A549 (cell line): ENCODE measurements at regions not wholly inside any gene's neighbourhood (a gene's known extent, or its start where the extent isn't known, plus 50 kb on each side); places are given as distances from the start of the nearest gene placed in this dataset.

Source experiments
- ATAC-seq, 2 experiments: fragments of 200-7000 bp in 1 of 2; fragments of >200 bp in 1 of 2; cut with Nextera tagmentation in 1 of 2; cut with Tn5 transposase in 1 of 2; 3 replicates each; pipeline versions ENCODE4 v1.8.0 to v1.9.1; 2018 to 2020; ENCODE audit warnings: mild to moderate bottlenecking in 1 of 2, moderate library complexity in 1 of 2
- CTCF ChIA-PET: fragments of 300-600 bp; sonication (Branson Sonifier 250); formaldehyde crosslinking; extraction: SDS; loops from one replicate; lab custom pipeline; 2021; ENCODE audit warnings: antibody characterized with exemption, inconsistent platforms; lab: Yijun Ruan, JAX
- POLR2A ChIA-PET: fragments of 350-600 bp; formaldehyde crosslinking; extraction: SDS; loops from one replicate; lab custom pipeline; 2021; ENCODE audit warnings: antibody characterized with exemption, inconsistent platforms; lab: Yijun Ruan, JAX
- DNase-seq, 2 experiments: peaks; one replicate each; pipeline versions ENCODE4 v3.0.0 to v3.0.0-alpha.2; 2011 to 2016; ENCODE audit warnings: low read depth in 1 of 2, low spot score in 1 of 2
- FAIRE-seq: peaks from 2 replicates; lab custom pipeline; 2011; peaks lifted over from hg19 to GRCh38; lab: Jason Lieb, UNC
- H3K27ac ChIP-seq, 2 experiments: fragments of >200 bp; sonication (Bioruptor Twin); formaldehyde crosslinking; 3 replicates each; pipeline ENCODE4 v1.5.1; 2016 to 2017
- H3K4me1 ChIP-seq: fragments of >200 bp; sonication (Bioruptor Twin); formaldehyde crosslinking; 3 replicates; pipeline ENCODE4 v1.6.1; 2016
- H3K4me2 ChIP-seq: fragments of >200 bp; sonication (Bioruptor Twin); formaldehyde crosslinking; 3 replicates; pipeline ENCODE4 v1.6.1; 2016
- H3K4me3 ChIP-seq: fragments of >200 bp; sonication (Bioruptor Twin); formaldehyde crosslinking; 3 replicates; pipeline ENCODE4 v1.5.1; 2016
- H3K9me3 ChIP-seq: fragments of >200 bp; sonication (Bioruptor Twin); formaldehyde crosslinking; 3 replicates; pipeline ENCODE4 v1.6.1; 2016
- CBX2 ChIP-seq: fragments of 200-600 bp; sonication (generic); IDR thresholded peaks from 2 replicates; pipeline ENCODE4 v1.6.1; 2016; ENCODE audit warnings: low read depth, mild to moderate bottlenecking, borderline replicate concordance
- CBX8 ChIP-seq: fragments of 200-600 bp; sonication (generic); IDR thresholded peaks from 2 replicates; pipeline ENCODE4 v1.6.1; 2016
- CHD2 ChIP-seq: fragments of 150-350 bp; IDR thresholded peaks from 2 replicates; pipeline ENCODE4 v1.6.1; 2014; ENCODE audit warnings: low read length; ENCODE audit not compliant: partially characterized antibody
- CHD4 ChIP-seq: fragments of 200-600 bp; sonication (generic); IDR thresholded peaks from 2 replicates; pipeline ENCODE4 v1.6.1; 2016; ENCODE audit warnings: antibody characterized with exemption, mild to moderate bottlenecking, borderline replicate concordance
- ESRRA ChIP-seq: fragments of 150-350 bp; IDR thresholded peaks from 2 replicates; pipeline ENCODE4 v1.6.1; 2014; ENCODE audit warnings: mild to moderate bottlenecking, low read length, borderline replicate concordance
- FOXS1 ChIP-seq: fragments of 250-450 bp; sonication (Bioruptor Pico); IDR thresholded peaks from 2 replicates; pipeline ENCODE4 v1.5.0; 2020; ENCODE audit warnings: mild to moderate bottlenecking, moderate library complexity
- GATA3 ChIP-seq: IDR thresholded peaks from 2 replicates; pipeline ENCODE4 v1.6.1; 2012; ENCODE audit warnings: borderline replicate concordance
- JUNB ChIP-seq: fragments of >200 bp; sonication (Bioruptor Twin); formaldehyde crosslinking; IDR thresholded peaks from 2 replicates; pipeline ENCODE4 v1.6.1; 2016
- KDM5A ChIP-seq: fragments of 200-600 bp; sonication (generic); IDR thresholded peaks from 2 replicates; pipeline ENCODE4 v1.6.1; 2016; ENCODE audit warnings: antibody characterized with exemption, mild to moderate bottlenecking
- NFE2L2 ChIP-seq: fragments of 150-350 bp; conservative IDR thresholded peaks from 2 replicates; pipeline ENCODE4 v1.6.1; 2014; ENCODE audit warnings: low read length
- PHF8 ChIP-seq: fragments of 200-600 bp; sonication (generic); IDR thresholded peaks from 2 replicates; pipeline ENCODE4 v1.6.1; 2016; ENCODE audit warnings: low read depth, mild to moderate bottlenecking, antibody characterized with exemption, moderate library complexity, borderline replicate concordance
- POLR2A ChIP-seq: IDR thresholded peaks from 2 replicates; pipeline ENCODE4 v1.6.1; 2012; ENCODE audit warnings: mild to moderate bottlenecking, low read length
- POLR2AphosphoS2 ChIP-seq: conservative IDR thresholded peaks from 2 replicates; pipeline ENCODE4 v1.6.1; 2012; ENCODE audit warnings: low read length, improper control_type of control experiment, inconsistent platforms
- RAD21 ChIP-seq, 2 experiments: fragments of >200 bp in 1 of 2; sonication (Bioruptor Twin) in 1 of 2; formaldehyde crosslinking in 1 of 2; IDR thresholded peaks in 1 of 2; conservative IDR thresholded peaks in 1 of 2; 2 replicates in 1 of 2; 3 replicates in 1 of 2; pipeline ENCODE4 v1.6.1; 2012 to 2018; ENCODE audit warnings: inconsistent platforms in 1 of 2
- RARB ChIP-seq: fragments of 250-450 bp; sonication (Bioruptor Pico); IDR thresholded peaks from 2 replicates; pipeline ENCODE4 v1.8.0; 2021; ENCODE audit warnings: mild to moderate bottlenecking, moderate library complexity
- ZFP36 ChIP-seq: fragments of 450-650 bp; IDR thresholded peaks from 2 replicates; pipeline ENCODE4 v1.6.1; 2014; ENCODE audit warnings: borderline replicate concordance; ENCODE audit not compliant: partially characterized antibody
- ZNF302 ChIP-seq: fragments of 250-450 bp; sonication (Bioruptor Pico); IDR thresholded peaks from 2 replicates; pipeline ENCODE4 v1.9.0; 2021; ENCODE audit warnings: inconsistent platforms, mild to moderate bottlenecking, moderate library complexity
- ZSCAN20 ChIP-seq: fragments of 250-450 bp; sonication (Bioruptor Pico); IDR thresholded peaks from 2 replicates; pipeline ENCODE4 v1.8.0; 2022; ENCODE audit warnings: mild to moderate bottlenecking, moderate library complexity
- WGBS: methylation state at CpG from one replicate; pipeline ENCODE4 v1.1.6; 2017; ENCODE audit errors: missing lambda C conversion rate; 5-methylcytosine and 5-hydroxymethylcytosine counted together
- TF ChIP-seq, protein P1 (sequence below): fragments of 150-350 bp; IDR thresholded peaks from 2 replicates; pipeline ENCODE4 v1.6.1; 2014; ENCODE audit warnings: low read depth, mild to moderate bottlenecking, low read length
- TF ChIP-seq, protein P2 (sequence below): fragments of 200-600 bp; sonication (generic); IDR thresholded peaks from 2 replicates; pipeline ENCODE4 v1.6.1; 2016; ENCODE audit warnings: antibody characterized with exemption, mild to moderate bottlenecking, moderate library complexity
- TF ChIP-seq, protein P3 (sequence below): fragments of 450-650 bp; IDR thresholded peaks from 2 replicates; pipeline ENCODE4 v1.6.1; 2014; ENCODE audit warnings: antibody characterized with exemption
- TF ChIP-seq, protein P4 (sequence below): fragments of 250-450 bp; sonication (Bioruptor Pico); IDR thresholded peaks from 2 replicates; pipeline ENCODE4 v1.5.0; 2021; ENCODE audit warnings: mild to moderate bottlenecking, moderate library complexity, borderline replicate concordance
- TF ChIP-seq, protein P5 (sequence below): fragments of >200 bp; sonication (Bioruptor Twin); formaldehyde crosslinking; IDR thresholded peaks from 2 replicates; pipeline ENCODE4 v1.6.1; 2016

DNA sequence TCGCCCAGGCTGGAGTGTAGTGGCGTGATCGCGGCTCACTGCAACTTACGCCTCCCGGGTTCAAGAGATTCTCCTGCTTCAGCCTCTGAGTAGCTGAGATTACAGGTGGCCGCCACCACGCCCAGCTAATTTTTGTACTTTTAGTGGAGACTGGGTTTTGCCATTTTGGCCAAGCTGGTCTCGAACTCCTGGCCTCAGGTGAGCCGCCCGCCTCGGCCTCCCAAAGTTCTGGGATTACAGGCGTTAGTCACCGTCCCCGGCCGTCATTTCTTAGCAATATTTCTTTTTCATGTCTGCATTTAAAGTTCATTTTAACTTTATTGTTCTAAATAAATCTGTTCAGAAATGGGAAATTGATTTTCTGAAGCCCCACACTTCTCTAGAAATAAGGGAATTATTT lies 597.3 kb upstream of the DDX18 start:
- DNase-seq (no peak), FAIRE-seq (no peak), ATAC-seq (no peak)
- WGBS = 51% methylated on average over 16 of the region's 16 CpGs
- Histone ChIP-seq H3K9me3 (no peaks in the 10 kb centered on the region), H3K27ac (no peak overlapping the region), H3K4me1 (no peaks in the 10 kb centered on the region), H3K4me2 (no peak overlapping the region), H3K4me3 (no peak overlapping the region)
- TF ChIP-seq, protein P1, sequence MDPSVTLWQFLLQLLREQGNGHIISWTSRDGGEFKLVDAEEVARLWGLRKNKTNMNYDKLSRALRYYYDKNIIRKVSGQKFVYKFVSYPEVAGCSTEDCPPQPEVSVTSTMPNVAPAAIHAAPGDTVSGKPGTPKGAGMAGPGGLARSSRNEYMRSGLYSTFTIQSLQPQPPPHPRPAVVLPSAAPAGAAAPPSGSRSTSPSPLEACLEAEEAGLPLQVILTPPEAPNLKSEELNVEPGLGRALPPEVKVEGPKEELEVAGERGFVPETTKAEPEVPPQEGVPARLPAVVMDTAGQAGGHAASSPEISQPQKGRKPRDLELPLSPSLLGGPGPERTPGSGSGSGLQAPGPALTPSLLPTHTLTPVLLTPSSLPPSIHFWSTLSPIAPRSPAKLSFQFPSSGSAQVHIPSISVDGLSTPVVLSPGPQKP = no peak
- TF ChIP-seq RARB (CRISPR knock-in tag) (no peak), KDM5A (no peak), ZFP36 (no peak), CBX2 (no peak)
- TF ChIP-seq, protein P2, sequence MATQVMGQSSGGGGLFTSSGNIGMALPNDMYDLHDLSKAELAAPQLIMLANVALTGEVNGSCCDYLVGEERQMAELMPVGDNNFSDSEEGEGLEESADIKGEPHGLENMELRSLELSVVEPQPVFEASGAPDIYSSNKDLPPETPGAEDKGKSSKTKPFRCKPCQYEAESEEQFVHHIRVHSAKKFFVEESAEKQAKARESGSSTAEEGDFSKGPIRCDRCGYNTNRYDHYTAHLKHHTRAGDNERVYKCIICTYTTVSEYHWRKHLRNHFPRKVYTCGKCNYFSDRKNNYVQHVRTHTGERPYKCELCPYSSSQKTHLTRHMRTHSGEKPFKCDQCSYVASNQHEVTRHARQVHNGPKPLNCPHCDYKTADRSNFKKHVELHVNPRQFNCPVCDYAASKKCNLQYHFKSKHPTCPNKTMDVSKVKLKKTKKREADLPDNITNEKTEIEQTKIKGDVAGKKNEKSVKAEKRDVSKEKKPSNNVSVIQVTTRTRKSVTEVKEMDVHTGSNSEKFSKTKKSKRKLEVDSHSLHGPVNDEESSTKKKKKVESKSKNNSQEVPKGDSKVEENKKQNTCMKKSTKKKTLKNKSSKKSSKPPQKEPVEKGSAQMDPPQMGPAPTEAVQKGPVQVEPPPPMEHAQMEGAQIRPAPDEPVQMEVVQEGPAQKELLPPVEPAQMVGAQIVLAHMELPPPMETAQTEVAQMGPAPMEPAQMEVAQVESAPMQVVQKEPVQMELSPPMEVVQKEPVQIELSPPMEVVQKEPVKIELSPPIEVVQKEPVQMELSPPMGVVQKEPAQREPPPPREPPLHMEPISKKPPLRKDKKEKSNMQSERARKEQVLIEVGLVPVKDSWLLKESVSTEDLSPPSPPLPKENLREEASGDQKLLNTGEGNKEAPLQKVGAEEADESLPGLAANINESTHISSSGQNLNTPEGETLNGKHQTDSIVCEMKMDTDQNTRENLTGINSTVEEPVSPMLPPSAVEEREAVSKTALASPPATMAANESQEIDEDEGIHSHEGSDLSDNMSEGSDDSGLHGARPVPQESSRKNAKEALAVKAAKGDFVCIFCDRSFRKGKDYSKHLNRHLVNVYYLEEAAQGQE = no peak
- TF ChIP-seq, protein P3, sequence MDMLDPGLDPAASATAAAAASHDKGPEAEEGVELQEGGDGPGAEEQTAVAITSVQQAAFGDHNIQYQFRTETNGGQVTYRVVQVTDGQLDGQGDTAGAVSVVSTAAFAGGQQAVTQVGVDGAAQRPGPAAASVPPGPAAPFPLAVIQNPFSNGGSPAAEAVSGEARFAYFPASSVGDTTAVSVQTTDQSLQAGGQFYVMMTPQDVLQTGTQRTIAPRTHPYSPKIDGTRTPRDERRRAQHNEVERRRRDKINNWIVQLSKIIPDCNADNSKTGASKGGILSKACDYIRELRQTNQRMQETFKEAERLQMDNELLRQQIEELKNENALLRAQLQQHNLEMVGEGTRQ = no peak
- ChIA-PET CTCF (no interaction called here), POLR2A (no interaction called here)

DNA sequence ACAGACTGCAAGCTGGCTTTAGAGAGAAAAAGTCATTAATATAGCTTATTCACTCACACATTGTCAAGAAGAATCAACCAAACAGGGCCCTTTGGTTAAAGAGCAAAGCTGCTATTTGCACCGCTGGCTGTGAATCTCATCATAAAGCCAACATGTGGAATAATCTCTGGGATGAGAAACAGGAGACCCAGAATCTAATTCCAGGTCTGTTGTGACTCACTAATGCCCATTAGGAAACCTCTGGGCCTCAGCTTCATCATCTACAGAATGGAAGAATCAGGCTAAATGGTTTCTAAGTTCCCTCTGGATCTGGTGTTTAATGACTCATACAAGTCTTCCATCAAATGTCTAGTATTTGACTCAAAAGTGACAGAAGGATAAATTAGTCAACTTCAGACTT lies 591.7 kb upstream of the DDX18 start:
- Histone ChIP-seq H3K4me2 (no peak overlapping the region), H3K9me3 (no peaks in the 10 kb centered on the region), H3K27ac (no peak overlapping the region), H3K4me3 (no peak overlapping the region), H3K4me1 (no peaks in the 10 kb centered on the region)
- CTCF ChIA-PET = no interaction called here
- ATAC-seq = no peak
- DNase-seq = no peak
- POLR2A ChIA-PET = no interaction called here
- no peak for FAIRE-seq
- TF ChIP-seq ESRRA (no peak), POLR2AphosphoS2 (no peak), RARB (CRISPR knock-in tag) (no peak), POLR2A (no peak), CHD2 (no peak), KDM5A (no peak)
- TF ChIP-seq, protein P3 = no peak
- TF ChIP-seq, protein P1 = no peak
- WGBS = 0% methylated on average over 1 of the region's 1 CpG

DNA sequence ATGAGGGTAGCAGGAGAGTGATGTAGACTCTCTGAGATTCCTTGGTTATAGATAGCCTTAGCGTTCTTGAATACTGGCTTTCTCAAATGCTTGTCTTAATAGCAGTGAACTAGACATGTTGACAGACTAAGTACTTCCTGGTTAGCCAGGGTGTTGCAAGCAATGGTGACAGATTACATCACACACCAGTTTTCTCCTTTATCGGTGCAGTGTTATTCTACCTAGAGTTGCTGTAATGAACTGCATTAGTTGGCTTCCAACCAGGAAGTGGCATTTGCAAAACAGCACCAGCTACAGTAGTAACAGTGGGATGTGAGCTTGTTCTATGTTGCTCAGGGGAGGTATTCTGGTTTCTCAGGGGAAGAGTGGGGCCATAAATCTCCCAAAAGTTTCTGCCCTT lies 582.2 kb upstream of the DDX18 start:
- ChIA-PET CTCF (no interaction called here), POLR2A (no interaction called here)
- H3K4me2 ChIP-seq = no peak overlapping the region
- ATAC-seq = no peak
- H3K9me3 ChIP-seq = no peaks in the 10 kb centered on the region; the same call in 2 of the 3 replicates
- 10% methylated on average over 2 of the region's 2 CpGs for WGBS
- H3K27ac ChIP-seq = no peak overlapping the region
- H3K4me1 ChIP-seq = no peaks in the 10 kb centered on the region
- FAIRE-seq = no peak
- H3K4me3 ChIP-seq = no peak overlapping the region
- no peak for DNase-seq
- TF ChIP-seq CHD4 (no peak), PHF8 (no peak), JUNB (no peak), POLR2A (no peak), ZSCAN20 (CRISPR knock-in tag) (no peak), RARB (CRISPR knock-in tag) (no peak), ZNF302 (no peak), FOXS1 (CRISPR knock-in tag) (no peak), CBX8 (no peak), ZFP36 (no peak), RAD21 (conservative IDR thresholded peaks at IDR 0.05 in 1 of 2, IDR thresholded peaks at IDR 0.05 in 1 of 2) (no peak), NFE2L2 (no peak), GATA3 (no peak), CHD2 (no peak)
- TF ChIP-seq, protein P4, sequence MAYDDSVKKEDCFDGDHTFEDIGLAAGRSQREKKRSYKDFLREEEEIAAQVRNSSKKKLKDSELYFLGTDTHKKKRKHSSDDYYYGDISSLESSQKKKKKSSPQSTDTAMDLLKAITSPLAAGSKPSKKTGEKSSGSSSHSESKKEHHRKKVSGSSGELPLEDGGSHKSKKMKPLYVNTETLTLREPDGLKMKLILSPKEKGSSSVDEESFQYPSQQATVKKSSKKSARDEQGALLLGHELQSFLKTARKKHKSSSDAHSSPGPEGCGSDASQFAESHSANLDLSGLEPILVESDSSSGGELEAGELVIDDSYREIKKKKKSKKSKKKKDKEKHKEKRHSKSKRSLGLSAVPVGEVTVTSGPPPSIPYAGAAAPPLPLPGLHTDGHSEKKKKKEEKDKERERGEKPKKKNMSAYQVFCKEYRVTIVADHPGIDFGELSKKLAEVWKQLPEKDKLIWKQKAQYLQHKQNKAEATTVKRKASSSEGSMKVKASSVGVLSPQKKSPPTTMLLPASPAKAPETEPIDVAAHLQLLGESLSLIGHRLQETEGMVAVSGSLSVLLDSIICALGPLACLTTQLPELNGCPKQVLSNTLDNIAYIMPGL = no peak
- TF ChIP-seq, protein P5, sequence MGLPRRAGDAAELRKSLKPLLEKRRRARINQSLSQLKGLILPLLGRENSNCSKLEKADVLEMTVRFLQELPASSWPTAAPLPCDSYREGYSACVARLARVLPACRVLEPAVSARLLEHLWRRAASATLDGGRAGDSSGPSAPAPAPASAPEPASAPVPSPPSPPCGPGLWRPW = no peak
